GM19351 (cell line): ENCODE measurements at regions not wholly inside any gene's neighbourhood (a gene's known extent, or its start where the extent isn't known, plus 50 kb on each side); places are given as distances from the start of the nearest gene placed in this dataset.
"Not testable (repeated sequence)": the region's sequence is repeated elsewhere in the genome, so short reads cannot be mapped to it uniquely, and the experiment has no call there.

Experiments used
- ATAC-seq: cut with Tn5 transposase; IDR thresholded peaks from one replicate; pipeline ENCODE4 v1.9.1; 2021; ENCODE audit warnings: mild to moderate bottlenecking, moderate library complexity; ENCODE audit not compliant: unreplicated experiment

GRCh38 chr11:106551744-106552673 lies 466.3 kb downstream of the GUCY1A2 start:
- no peak for ATAC-seq

- no peak for ATAC-seq
These were observed 465.5 kb downstream of the GUCY1A2 start for GRCh38 chr11:106552694-106553203.

DNA sequence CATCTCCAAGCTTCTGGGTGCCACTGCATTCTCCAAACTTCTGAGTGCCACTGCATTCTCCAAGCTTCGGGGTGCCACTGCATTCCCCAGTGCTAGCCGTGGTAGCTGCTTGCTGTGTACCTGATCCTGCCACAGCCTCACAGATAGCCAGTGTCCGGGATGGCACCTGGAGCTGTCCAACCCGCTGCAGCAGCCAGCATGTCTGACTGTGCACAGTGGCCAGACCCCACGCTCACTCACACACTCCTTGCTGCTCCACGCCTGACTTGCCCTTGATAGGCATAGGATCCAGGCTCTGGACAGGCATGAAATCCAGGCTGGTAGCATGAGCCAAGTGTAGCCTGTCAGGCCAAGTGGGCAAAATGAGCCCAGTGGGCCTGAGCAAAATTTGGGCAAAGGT lies 465.0 kb downstream of the GUCY1A2 start:
- ATAC-seq, result no peak

DNA sequence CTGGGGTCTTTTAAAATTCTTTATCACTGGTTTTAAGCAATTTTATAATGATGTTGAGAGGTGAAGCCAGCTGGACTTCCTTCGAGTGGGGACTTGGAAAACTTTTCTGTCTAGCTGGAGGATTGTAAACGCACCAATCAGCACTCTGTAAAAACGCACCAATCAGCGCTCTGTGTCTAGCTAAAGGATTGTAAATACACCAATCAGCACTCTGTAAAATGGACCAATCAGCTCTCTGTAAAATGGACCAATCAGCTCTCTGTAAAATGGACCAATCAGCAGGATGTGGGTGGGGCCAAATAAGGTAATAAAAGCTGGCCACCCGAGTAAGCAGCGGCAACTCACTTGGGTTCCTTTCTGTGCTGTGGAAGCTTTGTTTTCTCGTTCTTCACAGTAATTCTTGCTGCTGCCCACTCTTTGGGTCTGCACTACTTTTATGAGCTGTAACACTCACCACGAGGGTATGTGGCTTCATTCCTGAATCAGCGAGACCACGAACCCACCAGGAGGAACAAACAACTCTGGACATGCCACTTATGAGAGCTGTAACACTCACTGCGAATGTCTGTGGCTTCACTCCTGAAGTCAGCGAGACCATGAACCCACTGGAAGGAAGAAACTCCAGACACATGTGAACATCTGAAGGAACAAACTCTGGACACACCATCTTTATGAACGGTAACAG lies 462.6 kb downstream of the GUCY1A2 start:
- ATAC-seq, result not testable (repeated sequence)

- no peak for ATAC-seq
These were observed 452.9 kb downstream of the GUCY1A2 start for GRCh38 chr11:106565326-106565725.

DNA sequence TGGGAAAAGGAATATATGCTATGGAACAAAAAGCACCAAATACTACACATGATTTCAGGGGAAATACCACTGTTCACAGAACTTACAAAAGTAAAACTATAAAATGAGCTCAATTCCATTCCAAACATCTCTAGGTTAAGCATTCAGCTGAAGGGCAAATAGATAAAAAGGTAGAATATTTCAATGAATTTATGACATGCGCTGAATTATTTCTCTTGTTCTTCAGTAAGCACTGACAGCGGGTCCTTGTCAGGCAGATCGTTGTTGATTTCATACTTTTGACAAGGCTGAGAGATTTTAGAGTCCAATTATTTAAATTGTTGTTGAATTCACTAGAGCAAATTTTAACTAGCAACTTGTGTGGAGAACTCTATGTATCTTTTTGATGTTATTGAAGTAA lies 449.6 kb downstream of the GUCY1A2 start:
- no peak for ATAC-seq

DNA sequence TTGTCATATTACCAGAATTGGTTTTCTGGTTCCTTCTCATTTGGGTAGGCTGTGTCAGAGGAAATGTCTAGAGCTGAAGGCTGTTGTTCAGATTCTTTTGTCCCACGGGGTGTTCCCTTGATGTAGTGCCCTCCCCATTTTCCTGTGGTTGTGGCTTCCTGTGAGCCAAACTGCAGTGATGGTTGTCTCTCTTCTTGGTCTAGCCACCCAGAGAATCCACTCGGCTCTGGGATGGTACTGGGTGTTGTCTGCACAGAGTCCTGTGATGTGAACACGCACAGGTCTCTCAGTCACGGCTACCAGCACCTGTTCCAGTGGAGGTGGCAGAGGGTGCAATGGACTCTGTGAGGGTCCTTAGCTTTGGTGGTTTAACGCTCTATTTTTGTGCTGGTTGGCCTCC lies 440.9 kb downstream of the GUCY1A2 start:
- not testable (repeated sequence) for ATAC-seq

- no peak for ATAC-seq
These were observed 436.9 kb downstream of the GUCY1A2 start for GRCh38 chr11:106581399-106581798.

DNA sequence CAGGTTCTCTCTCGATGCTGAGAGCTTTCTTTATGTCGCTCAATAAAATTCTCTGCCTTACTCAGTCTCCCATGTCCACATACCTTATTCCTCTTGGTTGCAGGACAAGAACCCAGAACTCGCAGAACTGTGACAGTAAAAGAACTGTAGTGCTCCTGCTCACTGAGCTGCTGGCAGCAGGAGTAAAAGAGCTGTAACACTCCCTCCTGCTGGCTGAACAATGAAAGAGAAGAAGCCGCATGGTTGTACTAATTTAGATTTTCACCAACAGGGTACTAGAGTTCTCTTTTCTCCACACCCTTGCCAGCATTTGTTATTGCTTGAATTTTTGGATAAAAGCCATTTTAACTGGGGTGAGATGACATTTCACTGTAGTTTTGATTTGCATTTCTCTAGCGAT lies 433.2 kb downstream of the GUCY1A2 start:
- no peak for ATAC-seq

DNA sequence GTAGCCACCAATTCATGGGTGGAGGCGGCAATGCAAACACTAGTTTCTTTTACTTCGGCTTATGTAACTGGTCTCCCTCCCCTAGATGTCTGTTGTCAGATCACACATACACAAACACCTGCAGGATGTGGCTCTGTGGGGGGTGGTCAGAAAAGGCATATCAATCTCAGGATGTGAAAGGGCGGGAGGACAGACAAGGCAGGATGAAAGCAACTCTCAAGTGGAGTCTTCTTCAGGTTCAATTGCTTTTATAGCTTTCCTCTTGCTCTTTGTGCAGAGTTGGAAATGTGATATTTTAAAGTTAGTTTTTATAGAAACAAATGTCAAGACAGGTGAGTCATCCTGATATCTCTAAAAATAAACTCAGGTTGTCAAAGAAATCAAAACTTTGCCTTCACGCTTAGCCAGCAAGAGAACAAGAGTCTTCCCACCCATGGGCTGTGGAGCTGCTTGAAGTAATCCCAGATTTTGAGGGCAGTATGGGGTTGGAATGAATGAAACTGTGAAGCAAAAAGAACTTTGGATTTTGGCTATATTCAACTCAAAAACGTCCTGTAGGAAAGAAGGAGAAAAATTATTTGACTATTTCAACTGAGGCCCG lies 423.4 kb downstream of the GUCY1A2 start:
- no peak for ATAC-seq

- no peak for ATAC-seq
These were observed 416.5 kb downstream of the GUCY1A2 start for GRCh38 chr11:106601684-106602297.

GRCh38 chr11:106608677-106609076 lies 409.6 kb downstream of the GUCY1A2 start:
- ATAC-seq, result no peak

GRCh38 chr11:106614262-106614661 lies 404.0 kb downstream of the GUCY1A2 start:
- ATAC-seq, result no peak

- no peak for ATAC-seq
These were observed 398.8 kb downstream of the GUCY1A2 start for GRCh38 chr11:106619320-106619990.

GRCh38 chr11:106621484-106621883 lies 396.8 kb downstream of the GUCY1A2 start:
- no peak for ATAC-seq
